K562 (cell line): ENCODE measurements at regions not wholly inside any gene's neighbourhood (a gene's known extent, or its start where the extent isn't known, plus 50 kb on each side); places are given as distances from the start of the nearest gene placed in this dataset.

Experiments
- ATAC-seq: fragments of 200-7000 bp; cut with Tn5 transposase; 3 replicates; pipeline ENCODE4 v1.9.1; 2020; ENCODE audit warnings: moderate library complexity
- BruUV-seq: library from RNA; stranded (reverse); fragments of 400-500 nt; replicated peaks from 2 replicates; lab custom pipeline; 2021; lab: Mats Ljungman, UMichigan
- CTCF ChIA-PET: fragments of 300-600 bp; formaldehyde crosslinking; extraction: SDS; loops from one replicate; lab custom pipeline; 2021; ENCODE audit warnings: low intra/inter-chr PET ratio; lab: Yijun Ruan, JAX
- POLR2A ChIA-PET: fragments of 300-600, 350-650 bp; sonication (Branson Sonifier 250); formaldehyde crosslinking; extraction: SDS; loops from one replicate; lab custom pipeline; 2021; ENCODE audit warnings: antibody characterized with exemption, inconsistent platforms; lab: Yijun Ruan, JAX
- DNase-seq, 4 experiments: peaks; one replicate each; pipeline versions ENCODE4 v3.0.0 to v3.0.0-alpha.2; 2011 to 2018; ENCODE audit warnings: low spot score in 3 of 4, mixed read lengths in 3 of 4; ENCODE audit errors: extremely low read depth in 1 of 4
- FAIRE-seq: peaks from 2 replicates; lab custom pipeline; 2011; peaks lifted over from hg19 to GRCh38; lab: Jason Lieb, UNC
- H2AFZ ChIP-seq: 2 replicates; pipeline ENCODE4 v1.6.0; 2011; ENCODE audit warnings: low read depth, low read length, control low read depth, inconsistent platforms
- H3K27ac ChIP-seq: fragments of 200-600 bp; 3 replicates; pipeline ENCODE4 v1.8.0; 2011; ENCODE audit warnings: low read depth, mild to moderate bottlenecking, control low read depth, inconsistent platforms, low read length, moderate library complexity, mixed read lengths; ENCODE audit errors: extremely low read depth
- H3K27me3 ChIP-seq, 2 experiments: fragments of 300-600 bp in 1 of 2; 2 replicates in 1 of 2; 3 replicates in 1 of 2; pipeline versions ENCODE4 v1.6.0 to v1.8.0; 2011; ENCODE audit warnings: inconsistent platforms in 2 of 2, low read length in 2 of 2, mild to moderate bottlenecking in 1 of 2, mixed read lengths in 1 of 2, moderate library complexity in 1 of 2; ENCODE audit not compliant: control insufficient read depth in 2 of 2, insufficient read depth in 2 of 2
- H3K36me3 ChIP-seq: fragments of 300-600 bp; 3 replicates; pipeline ENCODE4 v1.8.0; 2011; ENCODE audit warnings: mild to moderate bottlenecking, low read length, inconsistent platforms; ENCODE audit not compliant: control insufficient read depth, insufficient read depth
- H3K4me1 ChIP-seq, 2 experiments: fragments of 200-600 bp in 1 of 2; replicated peaks in 1 of 2; 2 replicates in 1 of 2; 3 replicates in 1 of 2; pipeline versions ENCODE4 v1.5.1 to v1.8.0; 2011; ENCODE audit warnings: inconsistent platforms in 2 of 2, low read length in 2 of 2, mild to moderate bottlenecking in 1 of 2, mixed read lengths in 1 of 2, moderate library complexity in 1 of 2; ENCODE audit not compliant: control insufficient read depth in 2 of 2, insufficient read depth in 2 of 2
- H3K4me2 ChIP-seq: 2 replicates; pipeline ENCODE4 v1.6.1; 2011; ENCODE audit warnings: low read length, control low read depth, inconsistent platforms, mixed read lengths; ENCODE audit not compliant: insufficient read depth
- H3K4me3 ChIP-seq: fragments of 200-600 bp; sonication (generic), shearing (Covaris generic); 2 replicates; pipeline ENCODE4 v1.5.1; 2016; ENCODE audit warnings: control low read depth, inconsistent platforms
- H3K79me2 ChIP-seq: fragments of 200-600 bp; 3 replicates; pipeline ENCODE4 v1.8.0; 2011; ENCODE audit warnings: low read length, inconsistent platforms; ENCODE audit not compliant: control insufficient read depth, insufficient read depth
- H3K9ac ChIP-seq, 2 experiments: 2 replicates each; pipeline versions ENCODE4 v1.6.0 to v1.6.1; 2011; ENCODE audit warnings: low read depth in 2 of 2, low read length in 2 of 2, control low read depth in 1 of 2, inconsistent platforms in 1 of 2, mild to moderate bottlenecking in 1 of 2, mixed read lengths in 1 of 2; ENCODE audit not compliant: insufficient read depth in 1 of 2
- H3K9me1 ChIP-seq: one replicate; pipeline ENCODE4 v1.6.0; 2011; ENCODE audit warnings: inconsistent platforms, mild to moderate bottlenecking, low read length, moderate library complexity; ENCODE audit not compliant: control insufficient read depth, insufficient read depth
- H3K9me3 ChIP-seq: replicated peaks from 2 replicates; pipeline ENCODE4 v1.5.1; 2011; ENCODE audit warnings: low read depth, low read length, inconsistent platforms; ENCODE audit not compliant: control insufficient read depth, insufficient read depth
- H4K20me1 ChIP-seq: replicated peaks from 2 replicates; pipeline ENCODE4 v1.6.1; 2011; ENCODE audit warnings: low read length, inconsistent platforms, mixed read lengths; ENCODE audit not compliant: control insufficient read depth, insufficient read depth
- EGR1 ChIP-seq: fragments of 450-650 bp; conservative IDR thresholded peaks from 2 replicates; pipeline ENCODE4 v1.6.1; 2017; ENCODE audit warnings: mild to moderate bottlenecking
- ESRRB ChIP-seq: fragments of 250-450 bp; sonication (Bioruptor Pico); IDR thresholded peaks from 2 replicates; pipeline ENCODE4 v1.5.0; 2020; ENCODE audit warnings: mild to moderate bottlenecking, moderate library complexity, borderline replicate concordance
- FOXM1 ChIP-seq, 2 experiments: fragments of 450-650 bp in 1 of 2; sonication (generic) in 1 of 2; formaldehyde crosslinking in 1 of 2; IDR thresholded peaks; 2 replicates each; pipeline versions ENCODE4 v1.6.1 to v1.9.0; 2017 to 2022; ENCODE audit warnings: low read depth in 2 of 2, mild to moderate bottlenecking in 2 of 2, missing genetic modification reagents in 1 of 2, moderate library complexity in 1 of 2
- HMG20B ChIP-seq: fragments of 250-450 bp; sonication (Bioruptor Pico); IDR thresholded peaks from 2 replicates; pipeline ENCODE4 v1.5.0; 2021; ENCODE audit warnings: mild to moderate bottlenecking
- KDM1A ChIP-seq, 2 experiments: fragments of 450-650 bp; IDR thresholded peaks; 2 replicates each; pipeline ENCODE4 v1.6.1; 2016; ENCODE audit warnings: mild to moderate bottlenecking in 2 of 2
- KHSRP ChIP-seq: fragments of 450-650 bp; IDR thresholded peaks from 2 replicates; pipeline ENCODE4 v1.6.1; 2017
- MEF2D ChIP-seq: conservative IDR thresholded peaks from 2 replicates; pipeline ENCODE4 v1.6.1; 2016; ENCODE audit warnings: low read depth, missing genetic modification characterization, missing compliant biosample characterization
- NR1H2 ChIP-seq: sonication (generic); formaldehyde crosslinking; IDR thresholded peaks from 2 replicates; pipeline ENCODE4 v1.4.0; 2020; ENCODE audit warnings: mild to moderate bottlenecking, missing genetic modification reagents
- PHF8 ChIP-seq: fragments of 200-600 bp; sonication (generic); IDR thresholded peaks from 2 replicates; pipeline ENCODE4 v1.6.1; 2012; ENCODE audit warnings: mixed run types, mild to moderate bottlenecking, inconsistent platforms, low read length, moderate library complexity, borderline replicate concordance
- PURB ChIP-seq: sonication (generic); formaldehyde crosslinking; IDR thresholded peaks from 2 replicates; pipeline ENCODE4 v1.9.0; 2021; ENCODE audit warnings: low read depth, mild to moderate bottlenecking, missing genetic modification reagents
- SIN3B ChIP-seq: fragments of 450-650 bp; IDR thresholded peaks from 2 replicates; pipeline ENCODE4 v1.6.1; 2017; ENCODE audit warnings: low read depth, mild to moderate bottlenecking, moderate library complexity
- SUPT5H ChIP-seq: fragments of 450-650 bp; IDR thresholded peaks from 2 replicates; pipeline ENCODE4 v1.6.1; 2016
- XRCC3 ChIP-seq: fragments of 450-650 bp; IDR thresholded peaks from 2 replicates; pipeline ENCODE4 v1.6.1; 2017; ENCODE audit warnings: mild to moderate bottlenecking, moderate library complexity
- ZNF232 ChIP-seq: sonication (generic); formaldehyde crosslinking; IDR thresholded peaks from 2 replicates; pipeline ENCODE4 v1.8.0; 2022; ENCODE audit warnings: mild to moderate bottlenecking, missing genetic modification reagents
- ZNF511 ChIP-seq: sonication (generic); formaldehyde crosslinking; IDR thresholded peaks from 2 replicates; pipeline ENCODE4 v1.8.0; 2022; ENCODE audit warnings: mild to moderate bottlenecking, missing genetic modification reagents
- ZNF512 ChIP-seq: IDR thresholded peaks from 2 replicates; pipeline ENCODE4 v1.6.1; 2016; ENCODE audit warnings: missing genetic modification characterization, missing compliant biosample characterization
- ZZZ3 ChIP-seq: fragments of 450-650 bp; IDR thresholded peaks from 2 replicates; pipeline ENCODE4 v1.6.1; 2016; ENCODE audit warnings: antibody characterized with exemption, mild to moderate bottlenecking, moderate library complexity
- WGBS: fragments of 100-300 bp; shearing (Covaris generic); methylation state at CpG from one replicate; pipeline ENCODE4 v1.1.6; 2016; ENCODE audit warnings: low coverage, mixed read lengths; ENCODE audit not compliant: insufficient coverage; ENCODE audit errors: missing lambda C conversion rate; 5-methylcytosine and 5-hydroxymethylcytosine counted together
- in situ Hi-C: fragments of 300-500 bp; cut with MboI; formaldehyde crosslinking; loops from 4 replicates; pipeline ENCODE4 v1.15.0; 2018; ENCODE audit warnings: inconsistent platforms, mixed read lengths
- intact Hi-C: fragments of 100-400 bp; cut with micrococcal nuclease; formaldehyde crosslinking; loops from 2 replicates; pipeline ENCODE4 v1.14.2; 2022

DNA sequence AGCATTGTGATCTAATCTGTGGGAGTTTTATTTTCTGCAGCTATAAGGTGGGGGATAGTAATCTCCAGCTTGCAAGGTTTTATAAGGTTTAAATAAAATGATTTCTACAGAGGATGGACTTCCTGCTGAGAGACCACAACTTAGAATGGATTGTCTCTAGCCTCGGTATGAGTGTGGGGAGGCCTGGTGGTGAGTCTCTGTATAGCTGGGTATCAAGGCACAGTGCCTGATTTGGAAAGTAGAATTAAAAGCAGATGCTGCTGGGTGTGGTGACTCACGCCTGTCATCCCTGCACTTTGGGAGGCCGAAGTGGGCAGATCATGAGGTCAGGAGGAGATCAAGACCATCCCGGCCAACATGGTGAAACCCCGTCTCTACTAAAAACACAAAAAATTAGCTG is 162.0 kb upstream of the GATB start:
- BruUV-seq, result no TSS peak
- FAIRE-seq, result no peak
- Histone ChIP-seq H3K79me2 (no peaks in the 10 kb centered on the region), H3K9ac (no peak overlapping the region), H3K36me3 (no peaks in the 10 kb centered on the region), H3K9me3 (no peaks in the 10 kb centered on the region), H3K27me3 (no peaks in the 10 kb centered on the region), H3K9me1 (no peaks in the 10 kb centered on the region), H3K4me1 (no peaks in the 10 kb centered on the region), H3K27ac (no peak overlapping the region), H3K4me2 (no peak overlapping the region), H2AFZ (no peak overlapping the region), H4K20me1 (no peaks in the 10 kb centered on the region), H3K4me3 (no peak overlapping the region)
- no peak for DNase-seq
- in situ Hi-C loops, result no loop called here
- CTCF ChIA-PET, result no interaction called here
- 0% methylated on average over 5 of the region's 5 CpGs for WGBS
- no peak for ATAC-seq
- intact Hi-C loops, result no loop called here
- no peak for TF ChIP-seq ESRRB (CRISPR knock-in tag)
- TF ChIP-seq ZNF511 (CRISPR knock-in tag), result no peak
- POLR2A ChIA-PET, result interaction anchor here (0.6 to 1.1 kb wide), 2 partner anchors 18 to 578 kb away, joined by 3 read pairs; no protein-coding TSS in a partner anchor

DNA sequence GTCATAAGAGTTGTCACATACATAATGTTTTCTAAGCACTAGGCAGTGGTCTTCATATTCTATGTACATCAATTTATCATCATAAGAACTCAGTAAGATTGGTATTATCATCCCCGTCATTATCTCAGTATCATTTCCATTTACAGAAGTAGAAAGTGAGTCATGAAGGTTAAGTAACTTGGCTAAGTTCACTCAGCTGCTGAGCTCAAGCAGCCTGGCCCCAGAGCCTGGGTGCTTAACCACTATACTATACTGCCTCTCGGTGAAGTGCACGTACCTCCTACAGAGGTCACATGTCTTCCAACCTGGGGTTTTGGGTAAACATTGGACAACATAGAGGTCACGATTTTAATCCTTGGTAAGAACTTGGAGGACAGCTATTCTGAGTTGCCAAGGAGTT is 161.5 kb upstream of the GATB start:
- Histone ChIP-seq H3K36me3 (no peaks in the 10 kb centered on the region), H3K9me3 (no peaks in the 10 kb centered on the region), H3K4me1 (no peaks in the 10 kb centered on the region), H3K4me3 (no peak overlapping the region), H2AFZ (no peak overlapping the region), H4K20me1 (no peaks in the 10 kb centered on the region), H3K79me2 (no peaks in the 10 kb centered on the region), H3K27ac (no peak overlapping the region), H3K9ac (no peak overlapping the region), H3K27me3 (no peaks in the 10 kb centered on the region), H3K4me2 (no peak overlapping the region), H3K9me1 (no peaks in the 10 kb centered on the region)
- no peak for ATAC-seq
- CTCF ChIA-PET, result no interaction called here
- no peak for FAIRE-seq
- in situ Hi-C loops (no loop called here), intact Hi-C loops (no loop called here)
- DNase-seq, result no peak
- no TSS peak for BruUV-seq
- 0% methylated on average over 4 of the region's 4 CpGs for WGBS
- POLR2A ChIA-PET, result interaction anchor here (1.1 kb wide), 1 partner anchor 18 kb away, joined by 3 read pairs; no protein-coding TSS in a partner anchor
- TF ChIP-seq ZNF232 (CRISPR knock-in tag) (no peak), NR1H2 (no peak), PURB (CRISPR knock-in tag) (no peak), ZZZ3 (no peak), SUPT5H (no peak), EGR1 (no peak), KHSRP (no peak), ZNF512 (tag) (no peak), FOXM1 (IDR thresholded peaks at IDR 0.05; ENCODE audit: low read depth) (no peak), FOXM1 (CRISPR knock-in tag; IDR thresholded peaks at IDR 0.05; ENCODE audit: low read depth) (no peak), HMG20B (CRISPR knock-in tag) (no peak), SIN3B (no peak), XRCC3 (no peak), PHF8 (no peak), MEF2D (tag) (no peak), KDM1A (IDR thresholded peaks at IDR 0.05) (no peak)
